ENCODE measurements at regions not wholly inside any gene's neighbourhood (a gene's known extent, or its start where the extent isn't known, plus 50 kb on each side); places are given as distances from the start of the nearest gene placed in this dataset.

GRCh38 chr7:14973712-14974428, 71.3 kb upstream of the DGKB start:
- no peak for TF ChIP-seq EZH2 (IDR thresholded peaks at IDR 0.05)
- TF ChIP-seq POLR2AphosphoS5 (IDR thresholded peaks at IDR 0.05; ENCODE audit: borderline replicate concordance, low read depth, low read length) = no peak

Measured in SK-N-MC (cell line).